ENCODE measurements at regions not wholly inside any gene's neighbourhood (a gene's known extent, or its start where the extent isn't known, plus 50 kb on each side); places are given as distances from the start of the nearest gene placed in this dataset.

- Histone ChIP-seq H3K27me3 (ENCODE audit: insufficient read depth, poor library complexity, severe bottlenecking) (no peaks in the 10 kb centered on the region), H3K4me3 (replicated peaks; ENCODE audit: insufficient read depth, low read length) (no peak overlapping the region), H3K27ac (replicated peaks) (peak overlapping the region; percentile 62)
- peak; percentile 47 to 68 for DNase-seq (ENCODE audit: low read depth in 1 of 2, low spot score in 1 of 2)
- TF ChIP-seq POLR2AphosphoS5 (IDR thresholded peaks at IDR 0.05; ENCODE audit: low read depth) = no peak
- no peak; the same call in 1 of the 2 replicates for TF ChIP-seq SPI1 (IDR thresholded peaks at IDR 0.05; ENCODE audit: borderline replicate concordance, low read depth)
- TF ChIP-seq, protein P1, sequence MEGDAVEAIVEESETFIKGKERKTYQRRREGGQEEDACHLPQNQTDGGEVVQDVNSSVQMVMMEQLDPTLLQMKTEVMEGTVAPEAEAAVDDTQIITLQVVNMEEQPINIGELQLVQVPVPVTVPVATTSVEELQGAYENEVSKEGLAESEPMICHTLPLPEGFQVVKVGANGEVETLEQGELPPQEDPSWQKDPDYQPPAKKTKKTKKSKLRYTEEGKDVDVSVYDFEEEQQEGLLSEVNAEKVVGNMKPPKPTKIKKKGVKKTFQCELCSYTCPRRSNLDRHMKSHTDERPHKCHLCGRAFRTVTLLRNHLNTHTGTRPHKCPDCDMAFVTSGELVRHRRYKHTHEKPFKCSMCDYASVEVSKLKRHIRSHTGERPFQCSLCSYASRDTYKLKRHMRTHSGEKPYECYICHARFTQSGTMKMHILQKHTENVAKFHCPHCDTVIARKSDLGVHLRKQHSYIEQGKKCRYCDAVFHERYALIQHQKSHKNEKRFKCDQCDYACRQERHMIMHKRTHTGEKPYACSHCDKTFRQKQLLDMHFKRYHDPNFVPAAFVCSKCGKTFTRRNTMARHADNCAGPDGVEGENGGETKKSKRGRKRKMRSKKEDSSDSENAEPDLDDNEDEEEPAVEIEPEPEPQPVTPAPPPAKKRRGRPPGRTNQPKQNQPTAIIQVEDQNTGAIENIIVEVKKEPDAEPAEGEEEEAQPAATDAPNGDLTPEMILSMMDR (IDR thresholded peaks at IDR 0.05; ENCODE audit: insufficient read depth, low read length) = no peak
These were observed 154.6 kb upstream of the SOX4 start for GRCh38 chr6:21438986-21439352.

GRCh38 chr6:21441386-21441785 lies 152.2 kb upstream of the SOX4 start:
- TF ChIP-seq REST (IDR thresholded peaks at IDR 0.05; ENCODE audit: insufficient replicate concordance, low read depth) (peak; percentile 89), POLR2AphosphoS5 (IDR thresholded peaks at IDR 0.05; ENCODE audit: low read depth) (peak; percentile 37; the same call in 1 of the 2 replicates), SPI1 (IDR thresholded peaks at IDR 0.05; ENCODE audit: borderline replicate concordance, low read depth) (peak; percentile 34; the same call in 1 of the 2 replicates), GABPA (IDR thresholded peaks at IDR 0.05; ENCODE audit: low read depth) (no peak)

DNA sequence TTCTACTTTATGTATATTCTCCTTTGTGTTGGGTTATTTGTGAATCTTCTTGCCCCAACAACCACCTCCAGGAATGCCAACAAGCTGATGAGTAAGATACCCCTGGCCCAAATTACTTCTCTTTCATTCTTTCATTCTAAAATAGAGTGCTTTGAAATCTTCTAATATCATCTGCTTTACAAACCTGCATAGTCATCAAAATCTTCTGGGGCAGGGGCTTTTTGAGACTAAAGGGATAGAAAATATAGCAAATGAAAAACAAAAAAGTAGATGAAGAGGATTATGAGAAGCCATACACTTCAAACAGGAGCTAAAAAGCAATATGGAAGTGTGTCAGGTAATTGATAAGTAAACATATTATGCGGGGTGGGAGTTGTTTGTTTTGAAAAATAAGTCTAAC lies 150.7 kb upstream of the SOX4 start:
- Histone ChIP-seq H3K4me3 (replicated peaks; ENCODE audit: insufficient read depth, low read length) (no peak overlapping the region), H3K27ac (replicated peaks) (no peak overlapping the region), H3K27me3 (ENCODE audit: insufficient read depth, poor library complexity, severe bottlenecking) (no peaks in the 10 kb centered on the region)
- TF ChIP-seq REST (IDR thresholded peaks at IDR 0.05; ENCODE audit: insufficient replicate concordance, low read depth) (no peak), SPI1 (IDR thresholded peaks at IDR 0.05; ENCODE audit: borderline replicate concordance, low read depth) (no peak), GABPA (IDR thresholded peaks at IDR 0.05; ENCODE audit: low read depth) (no peak), POLR2AphosphoS5 (IDR thresholded peaks at IDR 0.05; ENCODE audit: low read depth) (no peak)
- TF ChIP-seq, protein P1 (IDR thresholded peaks at IDR 0.05; ENCODE audit: insufficient read depth, low read length) = no peak
- no peak for DNase-seq (ENCODE audit: low read depth in 1 of 2, low spot score in 1 of 2)

More at GRCh38 chr6:21441386-21441785, 152.2 kb upstream of the SOX4 start:
- DNase-seq (ENCODE audit: low read depth in 1 of 2, low spot score in 1 of 2) = peak; percentile 74 to 76
- no peak overlapping the region for H3K4me3 ChIP-seq (replicated peaks; ENCODE audit: insufficient read depth, low read length)
- no peaks in the 10 kb centered on the region for H3K27me3 ChIP-seq (ENCODE audit: insufficient read depth, poor library complexity, severe bottlenecking)
- peak overlapping the region; percentile 70 for H3K27ac ChIP-seq (replicated peaks)

- TF ChIP-seq SPI1 (IDR thresholded peaks at IDR 0.05; ENCODE audit: borderline replicate concordance, low read depth) (no peak), GABPA (IDR thresholded peaks at IDR 0.05; ENCODE audit: low read depth) (no peak), POLR2AphosphoS5 (IDR thresholded peaks at IDR 0.05; ENCODE audit: low read depth) (no peak), REST (IDR thresholded peaks at IDR 0.05; ENCODE audit: insufficient replicate concordance, low read depth) (no peak)
- TF ChIP-seq, protein P1 (IDR thresholded peaks at IDR 0.05; ENCODE audit: insufficient read depth, low read length) = no peak
- Histone ChIP-seq H3K4me3 (replicated peaks; ENCODE audit: insufficient read depth, low read length) (no peak overlapping the region), H3K27ac (replicated peaks) (no peak overlapping the region), H3K27me3 (ENCODE audit: insufficient read depth, poor library complexity, severe bottlenecking) (no peaks in the 10 kb centered on the region)
- no peak for DNase-seq (ENCODE audit: low read depth in 1 of 2, low spot score in 1 of 2)
These were observed 148.8 kb upstream of the SOX4 start for GRCh38 chr6:21444711-21445260.

Measured in HL-60 (cell line).